ENCODE measurements at regions not wholly inside any gene's neighbourhood (a gene's known extent, or its start where the extent isn't known, plus 50 kb on each side); places are given as distances from the start of the nearest gene placed in this dataset.

GRCh38 chrX:40158036-40158706 lies 60.4 kb upstream of the BCOR start:
- Histone ChIP-seq H3K27ac (ENCODE audit: low read depth in 2 of 2, low read length in 1 of 2) (peak overlapping the region; percentile 24 to 74), H3K27me3 (ENCODE audit: control insufficient read depth in 1 of 2, insufficient read depth in 2 of 2, low read length in 2 of 2) (no peaks in the 10 kb centered on the region), H3K4me1 (ENCODE audit: control insufficient read depth in 2 of 2, insufficient read depth in 2 of 2, low read length in 1 of 2) (no peaks in the 10 kb centered on the region), H3K4me3 (ENCODE audit: low read depth in 1 of 2, low read length in 2 of 2) (peak overlapping the region; percentile 49 to 54), H3K36me3 (ENCODE audit: control insufficient read depth in 2 of 2, insufficient read depth in 2 of 2, low read length in 1 of 2) (no peaks in the 10 kb centered on the region), H3K9me3 (ENCODE audit: control insufficient read depth in 2 of 2, insufficient read depth in 1 of 2, low read depth in 1 of 2, low read length in 1 of 2) (no peaks in the 10 kb centered on the region)
- 2 to 8% methylated on average over 54 to 67 of the region's 68 CpGs for WGBS, 2 donors

- Histone ChIP-seq H3K27me3 (ENCODE audit: control insufficient read depth in 1 of 2, insufficient read depth in 2 of 2, low read length in 2 of 2) (no peaks in the 10 kb centered on the region), H3K27ac (ENCODE audit: low read depth in 2 of 2, low read length in 1 of 2) (peak overlapping the region; percentile 24 to 74), H3K4me1 (ENCODE audit: control insufficient read depth in 2 of 2, insufficient read depth in 2 of 2, low read length in 1 of 2) (no peaks in the 10 kb centered on the region), H3K4me3 (ENCODE audit: low read depth in 1 of 2, low read length in 2 of 2) (peak overlapping the region in 1 of 2 donors; percentile 49), H3K9me3 (ENCODE audit: control insufficient read depth in 2 of 2, insufficient read depth in 1 of 2, low read depth in 1 of 2, low read length in 1 of 2) (no peaks in the 10 kb centered on the region), H3K36me3 (ENCODE audit: control insufficient read depth in 2 of 2, insufficient read depth in 2 of 2, low read length in 1 of 2) (no peaks in the 10 kb centered on the region)
- WGBS, 2 donors = 59 to 86% methylated on average over 15 of the region's 15 CpGs
These were observed 59.7 kb upstream of the BCOR start for GRCh38 chrX:40157228-40158035.

GRCh38 chrX:40156470-40157227 lies 58.9 kb upstream of the BCOR start:
- Histone ChIP-seq H3K4me3 (ENCODE audit: low read depth in 1 of 2, low read length in 2 of 2) (no peak overlapping the region), H3K36me3 (ENCODE audit: control insufficient read depth in 2 of 2, insufficient read depth in 2 of 2, low read length in 1 of 2) (no peaks in the 10 kb centered on the region), H3K4me1 (ENCODE audit: control insufficient read depth in 2 of 2, insufficient read depth in 2 of 2, low read length in 1 of 2) (peaks cover 0 to 3% of the 10 kb centered on the region in 2 donors), H3K27ac (ENCODE audit: low read depth in 2 of 2, low read length in 1 of 2) (no peak overlapping the region), H3K27me3 (ENCODE audit: control insufficient read depth in 1 of 2, insufficient read depth in 2 of 2, low read length in 2 of 2) (no peaks in the 10 kb centered on the region), H3K9me3 (ENCODE audit: control insufficient read depth in 2 of 2, insufficient read depth in 1 of 2, low read depth in 1 of 2, low read length in 1 of 2) (no peaks in the 10 kb centered on the region)
- WGBS, 2 donors = 70 to 94% methylated on average over 34 to 41 of the region's 41 CpGs

GRCh38 chrX:40155589-40156469 lies 58.1 kb upstream of the BCOR start:
- Histone ChIP-seq H3K27ac (ENCODE audit: low read depth in 2 of 2, low read length in 1 of 2) (peak overlapping the region; percentile 62 to 63), H3K9me3 (ENCODE audit: control insufficient read depth in 2 of 2, insufficient read depth in 1 of 2, low read depth in 1 of 2, low read length in 1 of 2) (no peaks in the 10 kb centered on the region), H3K27me3 (ENCODE audit: control insufficient read depth in 1 of 2, insufficient read depth in 2 of 2, low read length in 2 of 2) (no peaks in the 10 kb centered on the region), H3K4me3 (ENCODE audit: low read depth in 1 of 2, low read length in 2 of 2) (peak overlapping the region; percentile 21 to 41), H3K36me3 (ENCODE audit: control insufficient read depth in 2 of 2, insufficient read depth in 2 of 2, low read length in 1 of 2) (no peaks in the 10 kb centered on the region), H3K4me1 (ENCODE audit: control insufficient read depth in 2 of 2, insufficient read depth in 2 of 2, low read length in 1 of 2) (peaks cover 0 to 3% of the 10 kb centered on the region in 2 donors)
- 33 to 37% methylated on average over 68 to 73 of the region's 73 CpGs for WGBS, 2 donors

- Histone ChIP-seq H3K36me3 (ENCODE audit: control insufficient read depth in 2 of 2, insufficient read depth in 2 of 2, low read length in 1 of 2) (no peaks in the 10 kb centered on the region), H3K4me3 (ENCODE audit: low read depth in 1 of 2, low read length in 2 of 2) (peak overlapping the region; percentile 21 to 41), H3K4me1 (ENCODE audit: control insufficient read depth in 2 of 2, insufficient read depth in 2 of 2, low read length in 1 of 2) (peaks cover 0 to 3% of the 10 kb centered on the region in 2 donors), H3K27me3 (ENCODE audit: control insufficient read depth in 1 of 2, insufficient read depth in 2 of 2, low read length in 2 of 2) (no peaks in the 10 kb centered on the region), H3K27ac (ENCODE audit: low read depth in 2 of 2, low read length in 1 of 2) (peak overlapping the region; percentile 62 to 63), H3K9me3 (ENCODE audit: control insufficient read depth in 2 of 2, insufficient read depth in 1 of 2, low read depth in 1 of 2, low read length in 1 of 2) (no peaks in the 10 kb centered on the region)
- WGBS, 2 donors = 0 to 3% methylated on average over 61 to 68 of the region's 72 CpGs
These were observed 57.3 kb upstream of the BCOR start for GRCh38 chrX:40154853-40155588.

- Histone ChIP-seq H3K27me3 (ENCODE audit: control insufficient read depth in 1 of 2, insufficient read depth in 2 of 2, low read length in 2 of 2) (no peaks in the 10 kb centered on the region), H3K9me3 (ENCODE audit: control insufficient read depth in 2 of 2, insufficient read depth in 1 of 2, low read depth in 1 of 2, low read length in 1 of 2) (no peaks in the 10 kb centered on the region), H3K27ac (ENCODE audit: low read depth in 2 of 2, low read length in 1 of 2) (peak overlapping the region; percentile 47 to 63), H3K4me1 (ENCODE audit: control insufficient read depth in 2 of 2, insufficient read depth in 2 of 2, low read length in 1 of 2) (peaks cover 0 to 3% of the 10 kb centered on the region in 2 donors), H3K36me3 (ENCODE audit: control insufficient read depth in 2 of 2, insufficient read depth in 2 of 2, low read length in 1 of 2) (no peaks in the 10 kb centered on the region), H3K4me3 (ENCODE audit: low read depth in 1 of 2, low read length in 2 of 2) (peak overlapping the region; percentile 21 to 39)
- WGBS, 2 donors = 0 to 5% methylated on average over 34 to 37 of the region's 38 CpGs
These were observed 56.6 kb upstream of the BCOR start for GRCh38 chrX:40154250-40154852.

- Histone ChIP-seq H3K4me3 (ENCODE audit: low read depth in 1 of 2, low read length in 2 of 2) (peak overlapping the region; percentile 26 to 46), H3K9me3 (ENCODE audit: control insufficient read depth in 2 of 2, insufficient read depth in 1 of 2, low read depth in 1 of 2, low read length in 1 of 2) (no peaks in the 10 kb centered on the region), H3K4me1 (ENCODE audit: control insufficient read depth in 2 of 2, insufficient read depth in 2 of 2, low read length in 1 of 2) (peaks cover 0 to 3% of the 10 kb centered on the region in 2 donors), H3K27ac (ENCODE audit: low read depth in 2 of 2, low read length in 1 of 2) (peak overlapping the region; percentile 54 to 75), H3K36me3 (ENCODE audit: control insufficient read depth in 2 of 2, insufficient read depth in 2 of 2, low read length in 1 of 2) (no peaks in the 10 kb centered on the region), H3K27me3 (ENCODE audit: control insufficient read depth in 1 of 2, insufficient read depth in 2 of 2, low read length in 2 of 2) (no peaks in the 10 kb centered on the region)
- WGBS, 2 donors = 1 to 6% methylated on average over 60 to 67 of the region's 70 CpGs
These were observed 55.8 kb upstream of the BCOR start for GRCh38 chrX:40153345-40154249.

Data from esophagus (tissue), 2 donors.